IMR-90 (cell line): ENCODE measurements at regions not wholly inside any gene's neighbourhood (a gene's known extent, or its start where the extent isn't known, plus 50 kb on each side); places are given as distances from the start of the nearest gene placed in this dataset.

ENCODE experiments used
- ATAC-seq: fragments of 200-7000 bp; cut with Tn5 transposase; 2 replicates; pipeline ENCODE4 v1.9.1; 2020; ENCODE audit warnings: low read depth, mild to moderate bottlenecking, moderate library complexity
- BruUV-seq: library from RNA; stranded (reverse); fragments of 400-500 nt; replicated peaks from 2 replicates; lab custom pipeline; 2021; lab: Mats Ljungman, UMichigan
- CTCF ChIA-PET: fragments of 300-600 bp; formaldehyde crosslinking; extraction: SDS; loops from one replicate; lab custom pipeline; 2021; ENCODE audit warnings: antibody characterized with exemption; lab: Yijun Ruan, JAX
- POLR2A ChIA-PET: fragments of 300-600 bp; sonication (Branson Sonifier 250); formaldehyde crosslinking; loops from one replicate; lab custom pipeline; 2022; ENCODE audit warnings: antibody characterized with exemption; ENCODE audit not compliant: unreplicated experiment; lab: Charles Lee
- DNase-seq: peaks from one replicate; pipeline ENCODE4 v3.0.0; 2013
- H2AFZ ChIP-seq: replicated peaks from 2 replicates; pipeline ENCODE3; 2013; ENCODE audit warnings: low read length, mild to moderate bottlenecking; ENCODE audit not compliant: poor library complexity
- H2AK5ac ChIP-seq: 2 replicates; pipeline ENCODE4 v1.6.1; 2013; ENCODE audit warnings: low read depth, low read length, inconsistent platforms
- H2AK9ac ChIP-seq: replicated peaks from 2 replicates; pipeline ENCODE3; 2013; ENCODE audit warnings: mild to moderate bottlenecking, low read depth, low read length, moderate library complexity; ENCODE audit not compliant: poor library complexity
- H2BK120ac ChIP-seq: 2 replicates; pipeline ENCODE4 v1.6.1; 2013; ENCODE audit warnings: low read depth, low read length, inconsistent platforms
- H2BK15ac ChIP-seq: 3 replicates; pipeline ENCODE4 v1.6.1; 2013; ENCODE audit warnings: low read depth, low read length, inconsistent platforms
- H2BK20ac ChIP-seq: 2 replicates; pipeline ENCODE4 v1.6.1; 2013; ENCODE audit warnings: low read depth, mild to moderate bottlenecking, inconsistent platforms, low read length, moderate library complexity
- H2BK5ac ChIP-seq: 2 replicates; pipeline ENCODE4 v1.6.1; 2013; ENCODE audit warnings: mild to moderate bottlenecking, low read depth, low read length, inconsistent platforms; ENCODE audit not compliant: poor library complexity, severe bottlenecking
- H3K14ac ChIP-seq: replicated peaks from 2 replicates; pipeline ENCODE4 v1.6.1; 2013; ENCODE audit warnings: low read depth, low read length, inconsistent platforms
- H3K18ac ChIP-seq: 2 replicates; pipeline ENCODE4 v1.6.1; 2013; ENCODE audit warnings: low read depth, low read length, control low read depth
- H3K23ac ChIP-seq: 2 replicates; pipeline ENCODE4 v1.6.1; 2013; ENCODE audit warnings: low read depth, low read length, inconsistent platforms
- H3K27ac ChIP-seq: 2 replicates; pipeline ENCODE4 v1.5.1; 2013; ENCODE audit warnings: mild to moderate bottlenecking, control low read depth, low read length; ENCODE audit not compliant: insufficient read depth
- H3K27me3 ChIP-seq: 2 replicates; pipeline ENCODE4 v1.6.1; 2013; ENCODE audit warnings: low read length; ENCODE audit not compliant: control insufficient read depth, insufficient read depth
- H3K36me3 ChIP-seq: 2 replicates; pipeline ENCODE4 v1.6.1; 2013; ENCODE audit warnings: low read length, mixed read lengths; ENCODE audit not compliant: control insufficient read depth, insufficient read depth
- H3K4ac ChIP-seq: 2 replicates; pipeline ENCODE4 v1.6.1; 2013; ENCODE audit warnings: low read depth, low read length, inconsistent platforms
- H3K4me1 ChIP-seq: 2 replicates; pipeline ENCODE4 v1.6.1; 2013; ENCODE audit warnings: low read length, mixed read lengths; ENCODE audit not compliant: control insufficient read depth, insufficient read depth
- H3K4me2 ChIP-seq: 2 replicates; pipeline ENCODE4 v1.6.1; 2013; ENCODE audit warnings: low read depth, mild to moderate bottlenecking, control low read depth, low read length, moderate library complexity
- H3K4me3 ChIP-seq: 2 replicates; pipeline ENCODE4 v1.5.1; 2013; ENCODE audit warnings: low read depth, mild to moderate bottlenecking, control low read depth, low read length, moderate library complexity; ENCODE audit not compliant: insufficient read depth
- H3K56ac ChIP-seq: 2 replicates; pipeline ENCODE4 v1.6.1; 2013; ENCODE audit warnings: low read length, inconsistent platforms; ENCODE audit not compliant: insufficient read depth; ENCODE audit errors: extremely low read depth
- H3K79me1 ChIP-seq, 2 experiments: 2 replicates each; pipeline ENCODE4 v1.6.1; 2013; ENCODE audit warnings: low read length in 2 of 2, inconsistent platforms in 1 of 2, low read depth in 1 of 2
- H3K9ac ChIP-seq: 2 replicates; pipeline ENCODE4 v1.6.1; 2013; ENCODE audit warnings: low read depth, low read length, control low read depth
- H3K9me1 ChIP-seq: 2 replicates; pipeline ENCODE4 v1.6.1; 2013; ENCODE audit warnings: low read length, inconsistent platforms; ENCODE audit not compliant: insufficient read depth
- H3K9me3 ChIP-seq: 2 replicates; pipeline ENCODE4 v1.6.1; 2013; ENCODE audit warnings: low read length; ENCODE audit not compliant: control insufficient read depth, insufficient read depth
- H4K20me1 ChIP-seq: 2 replicates; pipeline ENCODE4 v1.6.1; 2013; ENCODE audit warnings: low read length, inconsistent platforms; ENCODE audit not compliant: insufficient read depth
- H4K5ac ChIP-seq: 2 replicates; pipeline ENCODE4 v1.6.1; 2013; ENCODE audit warnings: mild to moderate bottlenecking, low read depth, low read length, control low read depth
- H4K8ac ChIP-seq, 2 experiments: 2 replicates each; pipeline ENCODE4 v1.6.1; 2013; ENCODE audit warnings: low read depth in 2 of 2, low read length in 2 of 2, control low read depth in 1 of 2, inconsistent platforms in 1 of 2
- H4K91ac ChIP-seq: 2 replicates; pipeline ENCODE4 v1.6.1; 2013; ENCODE audit warnings: low read depth, low read length, inconsistent platforms; ENCODE audit not compliant: insufficient read depth
- BHLHE40 ChIP-seq: fragments of 150-350 bp; IDR thresholded peaks from 2 replicates; pipeline ENCODE4 v1.6.1; 2016; ENCODE audit warnings: mild to moderate bottlenecking, low read depth, low read length
- CEBPB ChIP-seq: IDR thresholded peaks from 2 replicates; pipeline ENCODE4 v1.6.1; 2012; ENCODE audit warnings: low read depth, low read length, improper control_type of control experiment
- ELK1 ChIP-seq: fragments of 150-350 bp; IDR thresholded peaks from 2 replicates; pipeline ENCODE4 v1.6.1; 2016; ENCODE audit warnings: low read depth, mild to moderate bottlenecking, low read length, moderate library complexity, borderline replicate concordance
- FOS ChIP-seq: fragments of 150-350 bp; IDR thresholded peaks from 2 replicates; pipeline ENCODE4 v1.6.1; 2016; ENCODE audit warnings: low read depth, low read length
- MAZ ChIP-seq: IDR thresholded peaks from 2 replicates; pipeline ENCODE4 v1.6.1; 2012; ENCODE audit warnings: low read depth, mild to moderate bottlenecking, low read length, improper control_type of control experiment, moderate library complexity, borderline replicate concordance
- NFE2L2 ChIP-seq: fragments of 150-350 bp; IDR thresholded peaks from 2 replicates; pipeline ENCODE4 v1.6.1; 2016; ENCODE audit warnings: low read depth, mild to moderate bottlenecking, low read length
- POLR2A ChIP-seq: IDR thresholded peaks from 2 replicates; pipeline ENCODE4 v1.6.1; 2012; ENCODE audit warnings: mild to moderate bottlenecking, low read depth, low read length
- RCOR1 ChIP-seq: IDR thresholded peaks from 2 replicates; pipeline ENCODE4 v1.6.1; 2012; ENCODE audit warnings: mild to moderate bottlenecking, low read length, improper control_type of control experiment; ENCODE audit not compliant: insufficient replicate concordance
- RFX5 ChIP-seq: IDR thresholded peaks from 2 replicates; pipeline ENCODE4 v1.8.0; 2012; ENCODE audit warnings: low read depth, mild to moderate bottlenecking, low read length, moderate library complexity
- SMC3 ChIP-seq: fragments of 150-350 bp; IDR thresholded peaks from 2 replicates; pipeline ENCODE4 v1.6.1; 2016; ENCODE audit warnings: low read depth, mild to moderate bottlenecking, antibody characterized with exemption, low read length, moderate library complexity
- USF2 ChIP-seq: fragments of 150-350 bp; IDR thresholded peaks from 2 replicates; pipeline ENCODE4 v1.6.1; 2017; ENCODE audit warnings: mild to moderate bottlenecking, antibody characterized with exemption, low read length, low read depth
- WGBS, 2 experiments: methylation state at CpG; one replicate each; pipeline versions ENCODE4 v1.1.5 to v1.1.7; 2013; ENCODE audit warnings: missing lambda C conversion rate in 2 of 2; ENCODE audit not compliant: insufficient read length in 1 of 2; ENCODE audit errors: extremely low coverage in 2 of 2; 5-methylcytosine and 5-hydroxymethylcytosine counted together
- dilution Hi-C: fragments of 300-500 bp; cut with HindIII; formaldehyde crosslinking; loops from one replicate; pipeline ENCODE4 v1.14.3; 2018; ENCODE audit warnings: low sequenced_read_pairs; ENCODE audit not compliant: unreplicated experiment
- in situ Hi-C: fragments of 300-500 bp; cut with MboI; formaldehyde crosslinking; loops from 3 replicates; pipeline ENCODE4 v1.14.3; 2019; ENCODE audit warnings: low sequenced_read_pairs, inconsistent platforms, mixed read lengths
- intact Hi-C: fragments of 100-400 bp; cut with micrococcal nuclease; formaldehyde crosslinking; loops from 2 replicates; pipeline ENCODE4 v1.10.0; 2022

- DNase-seq (no peak), ATAC-seq (no peak)
- Histone ChIP-seq H3K36me3 (no peaks in the 10 kb centered on the region), H3K9ac (no peak overlapping the region), H2BK15ac (no peak overlapping the region), H3K4me2 (no peak overlapping the region), H2BK5ac (no peak overlapping the region), H2BK120ac (no peak overlapping the region), H2AFZ (no peak overlapping the region), H3K14ac (no peak overlapping the region), H3K27me3 (no peaks in the 10 kb centered on the region), H3K9me1 (no peaks in the 10 kb centered on the region), H2AK9ac (no peak overlapping the region), H3K9me3 (no peaks in the 10 kb centered on the region), H3K79me1 (no peaks in the 10 kb centered on the region), H3K4me1 (no peaks in the 10 kb centered on the region), H4K91ac (no peak overlapping the region), H3K4me3 (no peak overlapping the region), H4K20me1 (no peaks in the 10 kb centered on the region), H3K23ac (no peak overlapping the region), H2AK5ac (no peak overlapping the region), H4K8ac (no peak overlapping the region), H3K56ac (no peak overlapping the region), H2BK20ac (no peak overlapping the region), H4K5ac (no peak overlapping the region), H3K18ac (no peak overlapping the region), H3K4ac (no peak overlapping the region), H3K27ac (no peak overlapping the region)
- TF ChIP-seq RFX5 (no peak), BHLHE40 (no peak), CEBPB (no peak), RCOR1 (no peak), SMC3 (no peak), FOS (no peak), USF2 (no peak), MAZ (no peak), ELK1 (no peak), NFE2L2 (no peak), POLR2A (no peak)
- intact Hi-C loops (no loop called here), in situ Hi-C loops (no loop called here), dilution Hi-C loops (no loop called here)
- no TSS peak for BruUV-seq
- WGBS, 2 experiments, result 100% methylated on average over 1 of the region's 2 CpGs; no CpG with 5 or more reads in 1 of the 2 experiments
- CTCF ChIA-PET, result no interaction called here
- POLR2A ChIA-PET, result interaction anchor here (0.5 kb wide), 1 partner anchor 29 kb away, joined by 3 read pairs; no protein-coding TSS in a partner anchor
These were observed 147.7 kb downstream of the COG6 start for GRCh38 chr13:39803156-39803555.
